ENCODE measurements at regions not wholly inside any gene's neighbourhood (a gene's known extent, or its start where the extent isn't known, plus 50 kb on each side); places are given as distances from the start of the nearest gene placed in this dataset.

DNA sequence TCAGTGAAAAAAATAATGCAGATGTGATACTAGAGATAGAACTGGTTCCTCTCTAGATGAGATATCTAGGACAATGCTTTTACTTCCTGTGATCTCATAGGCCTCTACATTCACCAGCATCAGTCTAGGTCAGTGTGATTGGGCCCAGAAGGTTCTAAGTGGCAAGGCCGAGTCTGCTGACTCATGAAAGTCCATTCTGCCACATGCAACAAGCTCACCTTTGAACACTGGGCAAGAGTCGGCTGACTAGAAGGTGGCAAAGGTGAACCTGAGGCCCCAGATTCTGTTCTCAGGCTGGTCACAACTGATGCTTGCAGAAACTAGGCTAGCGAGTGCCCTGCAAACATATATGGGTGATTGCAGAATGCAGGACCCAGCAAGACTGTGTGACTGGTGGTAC lies 105.7 kb upstream of the PLXNA4 start:
- Mint-ChIP-seq H3K9me3 (ENCODE audit: unreplicated experiment) (peaks cover 5% of the 10 kb centered on the region), H3K4me3 (ENCODE audit: unreplicated experiment) (no peak overlapping the region), H3K27me3 (ENCODE audit: low read depth, unreplicated experiment) (peaks cover 18% of the 10 kb centered on the region), H3K27ac (ENCODE audit: unreplicated experiment) (no peak overlapping the region), H3K36me3 (ENCODE audit: low read depth, unreplicated experiment) (peaks cover 2% of the 10 kb centered on the region), H3K4me1 (ENCODE audit: low read depth, unreplicated experiment) (no peaks in the 10 kb centered on the region)
- no peaks in the 10 kb centered on the region for H4K20me1 ChIP-seq (ENCODE audit: insufficient read depth, low read length)
- H3K27me3 ChIP-seq (ENCODE audit: insufficient read depth, low read length): peaks cover under 1% of the 10 kb centered on the region
- no peak overlapping the region for H2AFZ ChIP-seq (ENCODE audit: low read depth, low read length)
- no peak overlapping the region for H3K4me3 ChIP-seq (ENCODE audit: insufficient read depth, low read depth, low read length)
- no peak for TF ChIP-seq EZH2 (IDR thresholded peaks at IDR 0.05; ENCODE audit: insufficient read depth, low read length)
- TF ChIP-seq, protein P1, sequence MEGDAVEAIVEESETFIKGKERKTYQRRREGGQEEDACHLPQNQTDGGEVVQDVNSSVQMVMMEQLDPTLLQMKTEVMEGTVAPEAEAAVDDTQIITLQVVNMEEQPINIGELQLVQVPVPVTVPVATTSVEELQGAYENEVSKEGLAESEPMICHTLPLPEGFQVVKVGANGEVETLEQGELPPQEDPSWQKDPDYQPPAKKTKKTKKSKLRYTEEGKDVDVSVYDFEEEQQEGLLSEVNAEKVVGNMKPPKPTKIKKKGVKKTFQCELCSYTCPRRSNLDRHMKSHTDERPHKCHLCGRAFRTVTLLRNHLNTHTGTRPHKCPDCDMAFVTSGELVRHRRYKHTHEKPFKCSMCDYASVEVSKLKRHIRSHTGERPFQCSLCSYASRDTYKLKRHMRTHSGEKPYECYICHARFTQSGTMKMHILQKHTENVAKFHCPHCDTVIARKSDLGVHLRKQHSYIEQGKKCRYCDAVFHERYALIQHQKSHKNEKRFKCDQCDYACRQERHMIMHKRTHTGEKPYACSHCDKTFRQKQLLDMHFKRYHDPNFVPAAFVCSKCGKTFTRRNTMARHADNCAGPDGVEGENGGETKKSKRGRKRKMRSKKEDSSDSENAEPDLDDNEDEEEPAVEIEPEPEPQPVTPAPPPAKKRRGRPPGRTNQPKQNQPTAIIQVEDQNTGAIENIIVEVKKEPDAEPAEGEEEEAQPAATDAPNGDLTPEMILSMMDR (IDR thresholded peaks at IDR 0.05; ENCODE audit: insufficient read depth, low read depth, low read length): no peak
- H3K9me3 ChIP-seq (ENCODE audit: insufficient read depth, low read depth, low read length): no peaks in the 10 kb centered on the region
- H3K36me3 ChIP-seq (ENCODE audit: insufficient read depth, low read length): no peaks in the 10 kb centered on the region
- no peak overlapping the region for H3K27ac ChIP-seq (ENCODE audit: low read depth, low read length)
- FAIRE-seq (no peak), DNase-seq (ENCODE audit: low read depth) (no peak)
- H3K9ac ChIP-seq (ENCODE audit: low read length): no peak overlapping the region
- no peaks in the 10 kb centered on the region for H3K79me2 ChIP-seq (ENCODE audit: insufficient read depth, low read length)
- no peak overlapping the region for H3K4me2 ChIP-seq (ENCODE audit: low read length)
- H3K4me1 ChIP-seq (ENCODE audit: insufficient read depth, low read length): no peaks in the 10 kb centered on the region

DNA sequence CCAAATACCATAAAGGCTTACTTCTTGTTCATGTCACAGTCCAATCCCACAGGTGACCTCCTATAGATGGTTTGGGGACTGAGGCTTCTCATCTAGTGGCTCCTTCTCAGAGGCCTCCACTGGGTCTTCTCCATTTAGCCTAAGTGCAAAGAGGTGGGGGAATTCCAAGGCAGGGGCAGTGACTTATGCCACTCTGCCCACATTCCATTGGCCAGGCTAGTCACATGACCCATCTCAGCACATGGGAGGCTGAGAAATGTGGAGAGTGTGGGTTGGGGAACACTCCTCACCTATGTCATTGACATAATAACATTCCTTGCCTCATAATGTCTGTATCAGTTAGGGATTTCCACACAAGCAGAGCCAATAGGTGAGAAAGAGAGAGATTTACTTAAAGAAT lies 104.3 kb upstream of the PLXNA4 start:
- TF ChIP-seq, protein P1 (IDR thresholded peaks at IDR 0.05; ENCODE audit: insufficient read depth, low read depth, low read length): no peak
- TF ChIP-seq EZH2 (IDR thresholded peaks at IDR 0.05; ENCODE audit: insufficient read depth, low read length): no peak
- H3K36me3 ChIP-seq (ENCODE audit: insufficient read depth, low read length): no peaks in the 10 kb centered on the region
- no peak overlapping the region for H3K4me3 Mint-ChIP-seq (ENCODE audit: unreplicated experiment)
- H3K79me2 ChIP-seq (ENCODE audit: insufficient read depth, low read length): no peaks in the 10 kb centered on the region
- DNase-seq (ENCODE audit: low read depth): no peak
- H3K9me3 ChIP-seq (ENCODE audit: insufficient read depth, low read depth, low read length): no peaks in the 10 kb centered on the region
- no peaks in the 10 kb centered on the region for H3K4me1 Mint-ChIP-seq (ENCODE audit: low read depth, unreplicated experiment)
- H3K36me3 Mint-ChIP-seq (ENCODE audit: low read depth, unreplicated experiment): peaks cover 2% of the 10 kb centered on the region
- no peak overlapping the region for H3K27ac Mint-ChIP-seq (ENCODE audit: unreplicated experiment)
- H3K27me3 Mint-ChIP-seq (ENCODE audit: low read depth, unreplicated experiment): peaks cover 14% of the 10 kb centered on the region
- no peaks in the 10 kb centered on the region for H3K27me3 ChIP-seq (ENCODE audit: insufficient read depth, low read length)
- no peaks in the 10 kb centered on the region for H4K20me1 ChIP-seq (ENCODE audit: insufficient read depth, low read length)
- no peak overlapping the region for H2AFZ ChIP-seq (ENCODE audit: low read depth, low read length)
- H3K4me1 ChIP-seq (ENCODE audit: insufficient read depth, low read length): no peaks in the 10 kb centered on the region
- FAIRE-seq: no peak
- H3K9ac ChIP-seq (ENCODE audit: low read length): no peak overlapping the region
- H3K4me2 ChIP-seq (ENCODE audit: low read length): no peak overlapping the region
- peaks cover 5% of the 10 kb centered on the region for H3K9me3 Mint-ChIP-seq (ENCODE audit: unreplicated experiment)
- no peak overlapping the region for H3K27ac ChIP-seq (ENCODE audit: low read depth, low read length)
- no peak overlapping the region for H3K4me3 ChIP-seq (ENCODE audit: insufficient read depth, low read depth, low read length)

DNA sequence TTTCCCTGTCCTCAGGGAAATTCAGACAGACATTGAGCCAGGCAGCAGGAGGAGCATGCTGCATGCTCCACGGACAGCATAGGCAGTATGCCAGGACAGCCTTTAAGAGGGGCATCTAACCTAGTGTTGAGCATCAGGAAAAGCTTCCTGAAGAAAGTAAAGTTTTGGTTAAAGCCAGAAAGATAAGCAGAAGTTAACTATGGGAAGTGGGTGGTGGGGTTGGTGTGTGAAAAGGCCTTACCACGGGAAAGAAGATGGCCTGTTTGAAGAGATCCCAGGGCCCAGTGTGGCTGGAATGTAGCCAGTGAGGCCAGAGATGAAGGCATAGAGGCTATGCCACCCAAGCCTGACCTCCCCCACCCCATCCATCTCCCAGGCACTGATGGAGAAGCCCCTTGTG lies 102.4 kb upstream of the PLXNA4 start:
- TF ChIP-seq, protein P1 (IDR thresholded peaks at IDR 0.05; ENCODE audit: insufficient read depth, low read depth, low read length): no peak
- no peak for TF ChIP-seq EZH2 (IDR thresholded peaks at IDR 0.05; ENCODE audit: insufficient read depth, low read length)
- Histone ChIP-seq H3K27ac (ENCODE audit: low read depth, low read length) (no peak overlapping the region), H3K27me3 (ENCODE audit: insufficient read depth, low read length) (no peaks in the 10 kb centered on the region), H3K4me2 (ENCODE audit: low read length) (no peak overlapping the region), H3K79me2 (ENCODE audit: insufficient read depth, low read length) (no peaks in the 10 kb centered on the region), H2AFZ (ENCODE audit: low read depth, low read length) (no peak overlapping the region), H3K4me3 (ENCODE audit: insufficient read depth, low read depth, low read length) (no peak overlapping the region), H3K9ac (ENCODE audit: low read length) (no peak overlapping the region), H3K36me3 (ENCODE audit: insufficient read depth, low read length) (no peaks in the 10 kb centered on the region), H4K20me1 (ENCODE audit: insufficient read depth, low read length) (no peaks in the 10 kb centered on the region), H3K9me3 (ENCODE audit: insufficient read depth, low read depth, low read length) (no peaks in the 10 kb centered on the region), H3K4me1 (ENCODE audit: insufficient read depth, low read length) (no peaks in the 10 kb centered on the region)
- Mint-ChIP-seq H3K9me3 (ENCODE audit: unreplicated experiment) (peaks cover 3% of the 10 kb centered on the region), H3K4me1 (ENCODE audit: low read depth, unreplicated experiment) (no peaks in the 10 kb centered on the region), H3K27me3 (ENCODE audit: low read depth, unreplicated experiment) (peaks cover 11% of the 10 kb centered on the region), H3K4me3 (ENCODE audit: unreplicated experiment) (no peak overlapping the region), H3K27ac (ENCODE audit: unreplicated experiment) (peak overlapping the region; percentile 6), H3K36me3 (ENCODE audit: low read depth, unreplicated experiment) (peaks cover under 1% of the 10 kb centered on the region)
- DNase-seq (ENCODE audit: low read depth): no peak
- no peak for FAIRE-seq

All from astrocyte (in vitro differentiated cells and primary cell).